ENCODE measurements at regions not wholly inside any gene's neighbourhood (a gene's known extent, or its start where the extent isn't known, plus 50 kb on each side); places are given as distances from the start of the nearest gene placed in this dataset.

GRCh38 chrX:5117816-5118215 is 1110.9 kb downstream of the NLGN4X start:
- TF ChIP-seq, protein P1, sequence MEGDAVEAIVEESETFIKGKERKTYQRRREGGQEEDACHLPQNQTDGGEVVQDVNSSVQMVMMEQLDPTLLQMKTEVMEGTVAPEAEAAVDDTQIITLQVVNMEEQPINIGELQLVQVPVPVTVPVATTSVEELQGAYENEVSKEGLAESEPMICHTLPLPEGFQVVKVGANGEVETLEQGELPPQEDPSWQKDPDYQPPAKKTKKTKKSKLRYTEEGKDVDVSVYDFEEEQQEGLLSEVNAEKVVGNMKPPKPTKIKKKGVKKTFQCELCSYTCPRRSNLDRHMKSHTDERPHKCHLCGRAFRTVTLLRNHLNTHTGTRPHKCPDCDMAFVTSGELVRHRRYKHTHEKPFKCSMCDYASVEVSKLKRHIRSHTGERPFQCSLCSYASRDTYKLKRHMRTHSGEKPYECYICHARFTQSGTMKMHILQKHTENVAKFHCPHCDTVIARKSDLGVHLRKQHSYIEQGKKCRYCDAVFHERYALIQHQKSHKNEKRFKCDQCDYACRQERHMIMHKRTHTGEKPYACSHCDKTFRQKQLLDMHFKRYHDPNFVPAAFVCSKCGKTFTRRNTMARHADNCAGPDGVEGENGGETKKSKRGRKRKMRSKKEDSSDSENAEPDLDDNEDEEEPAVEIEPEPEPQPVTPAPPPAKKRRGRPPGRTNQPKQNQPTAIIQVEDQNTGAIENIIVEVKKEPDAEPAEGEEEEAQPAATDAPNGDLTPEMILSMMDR (conservative IDR thresholded peaks at IDR 0.05; ENCODE audit: low read depth, low read length): no peak
- TF ChIP-seq EZH2phosphoT487 (IDR thresholded peaks at IDR 0.05; ENCODE audit: borderline replicate concordance, low read length) (no peak), EZH2 (IDR thresholded peaks at IDR 0.05; ENCODE audit: low read length, unreplicated experiment) (no peak)
